ENCODE measurements at regions not wholly inside any gene's neighbourhood (a gene's known extent, or its start where the extent isn't known, plus 50 kb on each side); places are given as distances from the start of the nearest gene placed in this dataset.

- DNase-seq (ENCODE audit: low read depth): no peak
- no peak overlapping the region for H3K4me3 ChIP-seq (ENCODE audit: low read depth, low read length)
- TF ChIP-seq, protein P1, sequence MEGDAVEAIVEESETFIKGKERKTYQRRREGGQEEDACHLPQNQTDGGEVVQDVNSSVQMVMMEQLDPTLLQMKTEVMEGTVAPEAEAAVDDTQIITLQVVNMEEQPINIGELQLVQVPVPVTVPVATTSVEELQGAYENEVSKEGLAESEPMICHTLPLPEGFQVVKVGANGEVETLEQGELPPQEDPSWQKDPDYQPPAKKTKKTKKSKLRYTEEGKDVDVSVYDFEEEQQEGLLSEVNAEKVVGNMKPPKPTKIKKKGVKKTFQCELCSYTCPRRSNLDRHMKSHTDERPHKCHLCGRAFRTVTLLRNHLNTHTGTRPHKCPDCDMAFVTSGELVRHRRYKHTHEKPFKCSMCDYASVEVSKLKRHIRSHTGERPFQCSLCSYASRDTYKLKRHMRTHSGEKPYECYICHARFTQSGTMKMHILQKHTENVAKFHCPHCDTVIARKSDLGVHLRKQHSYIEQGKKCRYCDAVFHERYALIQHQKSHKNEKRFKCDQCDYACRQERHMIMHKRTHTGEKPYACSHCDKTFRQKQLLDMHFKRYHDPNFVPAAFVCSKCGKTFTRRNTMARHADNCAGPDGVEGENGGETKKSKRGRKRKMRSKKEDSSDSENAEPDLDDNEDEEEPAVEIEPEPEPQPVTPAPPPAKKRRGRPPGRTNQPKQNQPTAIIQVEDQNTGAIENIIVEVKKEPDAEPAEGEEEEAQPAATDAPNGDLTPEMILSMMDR (IDR thresholded peaks at IDR 0.05; ENCODE audit: low read depth, low read length): no peak
- TF ChIP-seq POLR2A (IDR thresholded peaks at IDR 0.05; ENCODE audit: extremely low read depth, insufficient read length) (no peak), MYC (IDR thresholded peaks at IDR 0.05; ENCODE audit: low read depth, low read length) (no peak), MAX (IDR thresholded peaks at IDR 0.05; ENCODE audit: low read depth, low read length) (no peak)
Measured at GRCh38 chr16:72362973-72363372, 191.0 kb upstream of the PMFBP1 start.

GRCh38 chr16:72362476-72362875 is 190.5 kb upstream of the PMFBP1 start:
- TF ChIP-seq POLR2A (IDR thresholded peaks at IDR 0.05; ENCODE audit: extremely low read depth, insufficient read length) (no peak), MYC (IDR thresholded peaks at IDR 0.05; ENCODE audit: low read depth, low read length) (no peak), MAX (IDR thresholded peaks at IDR 0.05; ENCODE audit: low read depth, low read length) (no peak)
- TF ChIP-seq, protein P1 (IDR thresholded peaks at IDR 0.05; ENCODE audit: low read depth, low read length): no peak
- no peak for DNase-seq (ENCODE audit: low read depth)

DNA sequence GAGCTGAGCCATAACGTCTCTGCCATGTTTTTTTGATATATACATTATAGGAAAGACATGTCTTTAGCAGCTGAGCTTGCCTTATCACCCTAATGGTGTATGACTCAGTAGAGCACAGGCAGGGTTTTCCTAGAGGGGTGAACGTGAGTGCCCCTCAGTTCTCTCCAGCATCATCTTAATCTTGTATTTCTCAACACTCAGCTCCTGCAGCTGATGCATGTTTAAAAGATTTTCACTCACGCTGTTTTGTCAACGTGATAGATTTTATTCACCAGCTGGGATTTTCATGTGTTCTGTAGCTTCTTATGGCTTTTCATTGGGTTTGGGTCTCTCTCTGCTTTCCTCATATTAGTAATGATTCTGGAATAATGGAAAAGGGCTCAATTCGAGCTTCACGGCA is 186.0 kb upstream of the PMFBP1 start:
- TF ChIP-seq MAX (IDR thresholded peaks at IDR 0.05; ENCODE audit: low read depth, low read length) (no peak), POLR2A (IDR thresholded peaks at IDR 0.05; ENCODE audit: extremely low read depth, insufficient read length) (no peak), MYC (IDR thresholded peaks at IDR 0.05; ENCODE audit: low read depth, low read length) (no peak)
- no peak for DNase-seq (ENCODE audit: low read depth)
- no peak overlapping the region for H3K4me3 ChIP-seq (ENCODE audit: low read depth, low read length)

More at GRCh38 chr16:72362476-72362875, 190.5 kb upstream of the PMFBP1 start:
- H3K4me3 ChIP-seq (ENCODE audit: low read depth, low read length): no peak overlapping the region

DNA sequence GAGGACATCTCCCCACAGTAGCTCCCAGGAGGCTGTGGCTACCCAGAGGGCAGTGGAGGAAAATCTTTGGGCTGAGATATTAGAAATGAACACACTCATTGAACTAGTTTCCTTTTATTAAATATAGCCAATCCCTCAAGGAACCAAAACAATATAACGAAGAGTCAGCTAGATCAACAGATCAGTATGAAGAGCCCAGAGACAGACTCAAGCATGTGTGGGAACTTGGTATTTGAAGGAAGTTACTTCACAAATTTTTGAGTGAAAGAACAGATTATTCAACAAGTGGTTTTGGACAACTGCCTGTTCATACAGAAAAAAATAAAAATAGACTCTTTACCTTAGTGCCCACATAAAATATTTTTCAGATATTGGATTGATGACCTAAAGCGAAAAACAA is 183.6 kb upstream of the PMFBP1 start:
- H3K4me3 ChIP-seq (ENCODE audit: low read depth, low read length): no peak overlapping the region
- DNase-seq (ENCODE audit: low read depth): no peak
- TF ChIP-seq POLR2A (IDR thresholded peaks at IDR 0.05; ENCODE audit: extremely low read depth, insufficient read length) (no peak), MAX (IDR thresholded peaks at IDR 0.05; ENCODE audit: low read depth, low read length) (no peak), MYC (IDR thresholded peaks at IDR 0.05; ENCODE audit: low read depth, low read length) (no peak)
- TF ChIP-seq, protein P1 (IDR thresholded peaks at IDR 0.05; ENCODE audit: low read depth, low read length): no peak

GRCh38 chr16:72349719-72350118 is 177.8 kb upstream of the PMFBP1 start:
- no peak overlapping the region for H3K4me3 ChIP-seq (ENCODE audit: low read depth, low read length)
- TF ChIP-seq POLR2A (IDR thresholded peaks at IDR 0.05; ENCODE audit: extremely low read depth, insufficient read length) (no peak), MYC (IDR thresholded peaks at IDR 0.05; ENCODE audit: low read depth, low read length) (no peak), MAX (IDR thresholded peaks at IDR 0.05; ENCODE audit: low read depth, low read length) (no peak)
- TF ChIP-seq, protein P1 (IDR thresholded peaks at IDR 0.05; ENCODE audit: low read depth, low read length): no peak
- no peak for DNase-seq (ENCODE audit: low read depth)

DNA sequence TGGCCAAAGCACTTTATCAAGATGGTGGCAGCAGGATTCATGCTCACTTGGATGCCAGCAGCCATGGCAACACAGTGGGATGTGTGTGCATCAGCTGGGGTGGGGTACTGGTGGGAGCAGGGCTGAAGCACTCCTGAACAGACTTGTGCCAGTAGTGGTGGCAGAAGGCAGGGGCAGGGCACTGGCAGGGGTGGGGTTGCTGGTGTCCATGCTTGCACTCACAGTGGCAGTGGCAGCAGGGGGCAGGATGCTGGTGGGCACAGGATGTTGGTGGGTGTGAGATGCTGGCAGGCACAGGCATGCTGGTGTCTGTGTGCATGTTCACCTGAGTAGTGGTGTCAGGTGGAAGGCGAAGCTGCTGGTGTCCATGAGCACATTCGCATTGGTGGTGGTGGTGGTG is 161.0 kb upstream of the PMFBP1 start:
- TF ChIP-seq MYC (IDR thresholded peaks at IDR 0.05; ENCODE audit: low read depth, low read length) (no peak), POLR2A (IDR thresholded peaks at IDR 0.05; ENCODE audit: extremely low read depth, insufficient read length) (no peak), MAX (IDR thresholded peaks at IDR 0.05; ENCODE audit: low read depth, low read length) (no peak)
- TF ChIP-seq, protein P1 (IDR thresholded peaks at IDR 0.05; ENCODE audit: low read depth, low read length): no peak
- H3K4me3 ChIP-seq (ENCODE audit: low read depth, low read length): no peak overlapping the region
- no peak for DNase-seq (ENCODE audit: low read depth)
